Activated gamma-delta T cell treated with Interleukin-2 at 50 U/mL for 16 hours (primary cell): ENCODE measurements at regions not wholly inside any gene's neighbourhood (a gene's known extent, or its start where the extent isn't known, plus 50 kb on each side); places are given as distances from the start of the nearest gene placed in this dataset.
"Not testable (repeated sequence)": the region's sequence is repeated elsewhere in the genome, so short reads cannot be mapped to it uniquely, and the experiment has no call there.

ENCODE experiments used
- DNase-seq: peaks from one replicate; pipeline ENCODE4 v3.0.0-alpha.2; 2020

DNA sequence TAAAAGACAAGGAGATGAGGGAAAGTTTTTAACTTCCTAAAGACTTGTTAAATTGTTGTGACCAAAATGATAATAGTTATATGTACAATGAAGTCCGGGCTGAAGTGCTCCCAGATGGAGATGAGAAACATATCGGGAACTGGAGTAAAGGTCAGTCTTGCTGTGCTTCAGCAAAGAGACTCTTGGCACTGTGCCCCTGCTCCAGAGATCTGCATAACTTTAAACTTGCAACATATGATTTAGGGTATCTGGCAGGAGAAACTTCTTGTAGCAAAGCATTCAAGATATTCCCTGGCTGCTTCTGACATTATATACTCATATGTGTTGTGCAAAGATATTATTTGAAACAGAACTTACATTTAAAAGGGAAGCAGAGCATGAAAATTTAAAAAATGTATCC lies 786.6 kb upstream of the SLITRK6 start:
- DNase-seq = no peak

DNA sequence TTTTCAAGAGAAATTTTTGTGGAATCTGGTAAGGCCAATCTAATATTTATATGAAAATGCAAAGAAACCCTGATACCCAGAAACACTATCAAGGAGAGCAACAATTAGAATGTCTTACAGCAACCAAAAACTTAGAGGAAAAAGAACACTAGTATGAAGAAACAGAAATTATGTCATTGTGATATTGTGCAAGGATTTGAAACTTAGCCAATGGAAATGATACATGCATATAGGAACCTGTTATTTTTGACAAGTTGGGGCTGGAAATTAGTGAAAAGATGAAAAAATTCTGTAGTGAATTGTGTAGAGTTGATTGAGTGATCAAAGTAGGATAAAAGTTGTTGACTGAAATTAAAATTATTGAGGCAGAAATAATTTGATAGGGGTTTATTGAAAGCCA lies 792.6 kb upstream of the SLITRK6 start:
- DNase-seq = no peak

DNA sequence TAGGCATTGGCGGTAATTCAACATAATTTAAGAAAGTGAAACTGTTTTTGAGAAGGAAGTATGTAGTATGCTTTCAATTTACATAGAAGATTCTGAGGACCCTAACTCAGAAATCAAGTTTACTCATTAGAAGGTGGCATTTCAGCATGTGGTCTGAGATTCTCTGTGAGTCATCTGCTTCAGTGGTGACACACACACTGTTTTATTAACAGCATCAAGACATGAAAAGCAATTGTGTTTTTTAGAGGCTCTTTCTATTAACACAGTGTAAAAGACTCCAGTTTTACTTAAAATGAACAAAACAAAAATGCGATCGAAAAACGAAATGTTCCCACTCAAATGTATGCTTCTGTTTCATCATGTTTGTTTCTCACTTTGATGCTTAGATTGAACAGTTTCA lies 802.1 kb upstream of the SLITRK6 start:
- no peak for DNase-seq

DNA sequence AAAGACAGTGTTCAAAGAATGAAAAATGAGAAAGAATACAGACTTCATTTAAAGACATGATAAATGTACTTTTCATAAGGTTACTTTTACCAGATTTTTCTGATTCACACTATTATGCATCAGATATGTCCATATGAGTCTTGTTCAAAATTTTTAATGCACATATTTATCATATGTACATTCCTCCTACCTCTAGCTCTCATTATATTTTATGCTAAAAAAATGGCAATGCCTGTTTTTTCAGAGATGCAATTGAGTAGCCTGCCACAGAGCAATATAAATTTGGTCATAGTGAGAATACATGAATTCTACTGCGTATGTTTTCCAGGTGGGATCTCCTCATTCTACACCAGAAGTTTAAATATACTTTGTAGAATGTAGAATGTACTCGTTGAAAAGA lies 807.0 kb upstream of the SLITRK6 start:
- DNase-seq = no peak

DNA sequence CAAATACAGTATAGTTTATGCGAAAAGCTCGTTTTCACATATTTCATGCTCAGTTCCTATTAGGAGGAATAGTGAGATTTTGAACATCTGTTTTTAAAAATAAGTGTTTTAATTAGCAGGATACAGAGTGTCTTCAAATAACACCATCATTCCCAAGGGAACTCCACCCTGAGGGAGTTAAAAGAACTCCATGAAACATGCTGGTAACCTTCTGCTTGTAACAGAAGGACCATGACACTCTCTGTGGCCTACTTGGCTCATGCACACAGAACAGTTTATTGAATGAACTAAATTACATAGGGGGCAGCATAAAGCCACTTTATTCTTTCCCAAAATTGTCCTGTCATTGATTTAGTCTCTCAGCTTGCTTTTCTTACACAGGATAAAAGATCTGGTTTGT lies 809.5 kb upstream of the SLITRK6 start:
- DNase-seq = no peak

DNA sequence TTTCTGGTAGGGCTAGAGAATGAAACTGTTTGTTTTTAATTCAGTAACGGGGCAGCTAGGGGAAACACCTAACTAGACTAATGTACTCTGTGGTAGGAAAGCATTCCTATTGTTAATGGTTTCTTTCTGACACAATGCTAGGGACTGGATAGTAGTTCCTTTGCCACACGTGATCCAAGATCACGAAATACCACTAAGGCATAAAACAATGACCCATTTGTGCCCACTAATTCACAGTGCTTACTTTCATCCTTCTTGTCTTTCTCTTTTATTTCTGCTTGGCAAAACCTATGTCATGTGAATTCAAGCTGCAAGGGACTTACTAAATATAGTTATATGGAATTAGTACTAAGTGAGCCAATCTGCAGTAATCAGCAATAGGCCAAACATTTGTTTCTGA lies 834.1 kb upstream of the SLITRK6 start:
- no peak for DNase-seq

DNA sequence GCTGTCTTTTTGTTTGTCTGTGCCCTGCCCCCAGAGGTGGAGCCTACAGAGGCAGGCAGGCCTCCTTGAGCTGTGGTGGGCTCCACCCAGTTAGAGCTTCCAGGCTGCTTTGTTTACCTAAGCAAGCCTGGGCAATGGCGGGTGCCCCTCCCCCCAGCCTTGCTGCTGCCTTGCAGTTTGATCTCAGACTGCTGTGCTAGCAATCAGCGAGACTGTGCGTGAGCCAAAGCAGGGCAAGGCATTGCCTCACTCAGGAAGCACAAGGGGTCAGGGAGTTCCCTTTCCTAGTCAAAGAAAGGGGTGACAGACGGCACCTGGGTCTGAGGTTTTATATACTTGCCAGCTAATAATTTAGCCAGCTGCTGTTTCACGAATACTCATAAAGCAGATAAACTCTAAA lies 852.0 kb upstream of the SLITRK6 start:
- DNase-seq = not testable (repeated sequence)

DNA sequence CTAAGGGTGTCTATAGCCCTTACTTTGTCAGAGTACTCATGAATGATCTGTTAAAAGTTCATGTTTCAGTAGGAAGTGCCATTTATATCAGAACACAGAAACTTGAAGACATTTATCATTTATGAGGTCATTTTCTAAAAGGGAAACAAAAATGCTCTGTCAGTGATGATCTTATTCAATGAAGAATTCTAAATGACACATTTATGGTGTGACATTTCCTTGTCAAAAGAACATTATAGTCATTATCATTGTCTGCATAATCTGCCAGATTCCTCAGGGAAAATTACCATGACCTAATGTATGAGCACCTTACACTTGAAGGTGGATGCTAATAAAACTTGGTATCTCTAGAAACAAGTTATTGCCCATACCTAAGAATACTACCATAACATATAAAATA lies 853.8 kb upstream of the SLITRK6 start:
- no peak for DNase-seq

DNA sequence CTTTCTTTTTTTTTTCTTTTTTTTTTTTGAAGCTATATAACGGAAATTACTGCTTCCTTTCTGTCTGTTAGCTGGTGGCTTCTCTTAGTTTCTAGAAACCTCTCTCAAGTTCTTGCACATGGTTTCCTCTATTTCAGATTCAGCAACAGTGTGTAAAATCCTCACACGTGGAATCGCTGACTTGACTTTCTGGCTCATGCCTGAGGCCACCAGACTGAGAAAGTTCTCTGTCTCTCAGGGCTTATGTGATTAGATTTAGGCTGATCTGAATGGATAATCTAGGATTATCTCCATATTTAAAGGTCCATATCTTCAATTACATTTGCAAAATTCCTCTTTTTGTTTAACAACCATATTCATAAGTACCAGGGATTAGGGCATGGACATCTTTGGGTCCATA lies 856.3 kb upstream of the SLITRK6 start:
- DNase-seq = no peak

DNA sequence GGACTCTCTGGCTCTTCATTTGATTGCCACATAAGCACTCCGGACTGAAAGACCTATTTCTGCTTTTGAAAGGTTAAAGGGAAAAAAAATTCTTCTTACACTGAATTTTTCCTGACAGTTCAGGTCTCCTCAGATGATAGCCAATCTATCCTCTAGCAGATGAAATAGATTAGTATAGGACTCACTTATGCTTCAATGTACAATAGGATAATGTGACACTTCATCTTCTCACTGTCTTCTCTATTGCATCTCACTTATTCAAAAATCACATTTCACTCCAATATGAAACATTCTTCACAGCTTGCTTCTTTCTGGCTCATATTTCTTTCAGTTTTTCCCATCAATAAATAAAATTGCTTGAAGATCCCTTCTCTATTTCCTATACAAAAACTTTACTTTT lies 860.9 kb upstream of the SLITRK6 start:
- DNase-seq = no peak

DNA sequence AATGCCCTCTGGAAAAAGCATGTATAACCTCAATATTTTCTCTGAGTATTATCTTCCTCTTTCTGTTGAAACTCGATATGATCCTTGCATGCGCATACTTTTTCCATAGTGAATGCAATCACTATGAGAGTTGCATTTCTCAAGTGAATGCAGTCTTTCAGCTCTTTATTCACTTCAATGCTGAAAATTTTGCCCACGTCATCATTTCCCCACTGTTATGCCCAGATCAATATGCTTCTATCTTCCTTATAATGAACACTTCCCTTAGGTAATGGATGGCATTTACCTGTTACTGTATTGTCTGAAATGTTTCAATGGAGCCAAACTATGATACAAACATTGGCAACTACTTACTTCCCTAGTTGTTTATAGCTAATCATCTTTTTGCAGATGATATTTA lies 866.6 kb upstream of the SLITRK6 start:
- DNase-seq = no peak

DNA sequence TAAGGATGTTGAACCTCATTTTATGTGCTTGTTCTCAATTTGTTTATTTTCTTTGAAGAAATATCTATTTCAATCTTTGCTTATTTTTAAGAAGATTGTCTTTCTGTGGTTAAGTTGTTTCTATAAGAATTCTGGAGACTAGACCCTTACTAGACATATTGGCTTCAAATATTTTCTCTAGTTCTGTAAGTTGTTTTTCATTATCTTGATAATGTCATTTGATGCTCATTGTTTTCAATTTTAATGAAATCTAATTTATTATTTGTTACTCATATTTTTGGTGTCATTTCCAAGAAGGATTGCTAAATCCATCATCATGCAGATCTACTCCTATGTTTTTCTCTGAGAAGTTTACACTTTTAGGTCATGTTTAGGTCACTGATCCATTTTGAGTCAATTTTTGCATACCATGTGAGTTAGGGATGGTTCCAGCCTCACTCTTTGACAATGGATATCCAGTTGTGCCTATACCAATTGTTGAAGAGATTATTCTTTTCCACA lies 874.8 kb upstream of the SLITRK6 start:
- no peak for DNase-seq

DNA sequence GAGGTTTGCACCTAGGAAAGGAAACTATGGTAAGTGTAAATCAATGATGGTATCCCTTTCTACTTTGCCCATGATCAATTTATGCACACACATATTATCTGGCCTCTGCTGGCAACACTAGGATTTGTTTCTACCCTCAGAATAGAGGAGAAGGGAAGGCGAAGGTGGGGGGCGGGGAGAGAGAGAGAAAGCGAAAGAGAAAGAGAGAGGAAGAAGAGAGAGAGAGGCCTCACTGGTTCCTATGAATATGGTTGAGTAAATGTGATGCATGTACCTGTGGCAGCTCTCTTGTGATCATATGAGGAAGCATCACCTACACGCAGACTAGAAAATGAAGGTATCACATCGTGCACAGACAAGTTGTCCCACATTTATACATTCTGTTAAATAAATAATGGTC lies 882.0 kb upstream of the SLITRK6 start:
- DNase-seq = no peak

DNA sequence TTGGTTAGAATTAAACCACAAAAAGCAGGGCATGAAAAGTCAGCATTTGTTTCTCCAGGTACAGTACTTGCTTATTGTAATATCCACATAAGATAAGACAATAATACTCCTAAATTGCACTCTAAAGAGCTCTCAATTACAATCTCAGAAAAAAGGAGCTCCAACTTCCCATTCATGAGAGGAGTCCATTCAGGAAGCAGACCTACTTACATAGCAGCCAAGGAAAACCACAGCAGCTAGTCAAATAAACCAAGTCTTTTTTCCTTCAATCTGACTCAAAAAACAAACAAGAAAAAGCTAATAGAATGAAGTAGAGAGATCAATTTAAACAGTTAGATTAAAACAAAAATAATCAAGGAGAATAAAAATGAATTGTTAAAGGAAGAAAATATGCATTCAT lies 885.2 kb upstream of the SLITRK6 start:
- no peak for DNase-seq

DNA sequence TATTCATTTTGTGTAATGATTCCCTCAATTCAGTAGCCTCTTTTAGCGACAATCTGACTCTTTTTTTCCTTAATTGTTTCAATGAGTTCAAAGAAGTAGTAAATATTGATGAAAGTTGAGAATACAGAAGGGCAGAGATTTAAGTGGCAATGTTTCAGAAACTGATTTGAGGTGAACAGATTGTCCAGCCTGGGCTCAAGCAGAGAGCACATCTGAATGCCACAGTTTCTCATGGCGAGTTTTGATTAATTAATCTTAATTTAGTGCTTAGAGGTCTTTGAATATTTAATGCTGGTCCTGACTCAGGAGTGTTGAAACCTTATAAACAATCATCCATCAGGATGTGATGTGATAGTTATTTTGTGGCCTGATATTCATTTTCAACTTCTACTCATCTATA lies 890.7 kb upstream of the SLITRK6 start:
- DNase-seq = no peak

DNA sequence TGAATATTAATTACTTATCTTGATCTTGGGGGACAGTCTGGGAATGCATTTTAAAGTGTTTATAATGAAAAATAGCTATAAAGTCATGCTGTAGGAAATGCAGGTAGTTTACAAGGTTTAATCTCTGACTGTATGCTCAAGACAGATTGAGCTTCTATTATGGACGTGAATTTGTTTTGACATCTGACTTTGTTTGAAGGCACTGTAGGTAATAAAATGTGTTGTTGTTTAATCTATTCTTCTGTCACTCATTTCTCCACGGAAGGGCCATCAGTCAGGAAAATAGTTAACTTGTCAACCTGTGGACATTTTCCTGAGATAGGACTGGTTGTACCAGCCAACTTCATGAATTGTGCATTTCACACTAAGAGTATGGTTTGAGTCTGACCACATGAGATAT lies 893.1 kb upstream of the SLITRK6 start:
- no peak for DNase-seq

DNA sequence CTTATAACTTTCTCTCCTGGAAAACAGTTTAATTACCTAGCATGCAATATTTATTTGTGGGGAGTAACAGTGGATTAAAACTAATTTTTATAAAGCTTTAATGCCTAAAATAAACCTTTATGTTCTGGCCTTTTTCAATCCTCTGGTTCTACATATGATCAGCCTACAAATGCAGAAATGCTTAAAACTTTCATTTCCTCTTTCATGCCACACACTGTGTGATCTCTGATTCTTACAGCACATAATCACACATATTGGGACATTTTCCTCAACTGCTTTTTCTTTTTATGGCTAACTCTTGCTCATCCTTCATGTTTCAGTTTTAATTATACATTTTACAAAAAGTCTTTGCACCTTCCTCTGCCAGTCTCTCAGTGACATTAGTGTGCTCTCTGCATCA lies 910.8 kb upstream of the SLITRK6 start:
- DNase-seq = no peak

DNA sequence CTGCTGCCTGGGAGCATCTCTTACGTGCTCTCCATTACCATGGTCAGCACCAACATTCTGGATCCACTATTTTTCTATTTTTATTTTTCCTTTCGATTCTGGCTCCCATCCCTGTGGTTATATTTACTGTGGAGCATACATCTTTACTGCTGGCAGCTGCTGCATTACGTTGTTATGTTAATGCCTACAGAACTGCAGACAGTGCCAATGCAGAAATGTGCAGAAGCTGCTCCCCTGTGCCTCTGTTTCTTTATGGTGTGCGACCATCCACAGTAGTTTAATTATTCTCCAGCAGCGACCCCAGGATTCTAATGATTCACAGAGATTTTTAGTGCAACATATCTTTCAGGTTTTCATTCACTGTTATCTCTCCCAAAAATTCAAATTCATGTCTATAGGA lies 911.7 kb upstream of the SLITRK6 start:
- no peak for DNase-seq

DNA sequence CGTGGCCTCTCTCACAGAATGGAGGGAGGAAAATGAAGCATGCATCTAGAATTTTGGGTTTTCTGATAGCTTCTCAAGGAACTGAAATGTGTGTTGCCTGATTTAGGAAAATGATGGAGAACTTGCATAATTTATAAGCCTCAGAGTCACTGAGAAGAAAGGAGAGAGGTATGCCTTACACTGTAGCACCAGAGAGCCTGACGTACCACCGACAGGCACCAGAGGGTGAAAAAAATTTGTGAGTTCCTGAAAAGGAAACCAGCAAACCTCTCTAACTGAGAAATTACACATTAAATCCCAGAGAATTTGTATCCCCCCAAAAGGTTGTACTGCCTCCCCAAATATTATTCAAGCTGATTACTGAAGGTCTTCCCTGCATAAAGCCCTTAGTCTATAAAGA lies 915.3 kb upstream of the SLITRK6 start:
- DNase-seq = no peak

DNA sequence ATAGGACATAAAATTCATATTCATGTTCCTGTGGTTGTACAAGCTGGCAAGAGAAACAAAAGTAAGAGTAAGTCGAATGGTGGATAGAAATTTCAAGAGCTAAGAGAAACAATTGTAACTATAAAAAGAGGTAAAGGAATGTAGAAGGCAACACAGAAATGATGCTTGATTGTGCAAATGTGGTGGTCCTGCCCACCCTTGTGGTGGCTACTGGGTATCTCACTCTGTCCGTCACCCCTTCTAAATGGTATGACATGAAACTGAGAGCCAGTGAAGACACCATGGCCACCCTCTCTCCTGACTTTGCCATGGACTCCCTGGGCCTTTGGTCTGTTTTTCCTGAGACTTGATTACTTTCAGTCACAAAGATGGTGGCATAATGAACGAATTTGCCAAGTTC lies 925.9 kb upstream of the SLITRK6 start:
- DNase-seq = no peak

DNA sequence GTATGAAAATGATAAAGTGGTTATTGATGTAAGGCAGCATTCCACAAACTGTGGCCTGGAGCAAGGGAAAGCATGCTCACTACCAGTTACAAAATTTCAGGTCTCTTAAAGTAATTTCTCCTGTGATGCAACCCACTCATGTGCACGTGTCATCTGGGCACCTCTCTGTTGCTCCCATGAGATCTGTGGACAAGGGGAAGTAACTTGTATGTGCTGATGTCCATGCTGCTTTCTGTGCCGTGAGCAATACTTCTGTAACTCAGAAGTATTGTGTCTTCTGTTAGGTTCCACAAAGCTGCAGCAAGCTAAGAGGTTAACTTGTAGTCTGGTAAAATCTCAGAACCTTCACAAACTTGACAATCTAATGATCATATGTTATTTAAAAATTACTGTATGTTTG lies 930.0 kb upstream of the SLITRK6 start:
- DNase-seq = no peak

DNA sequence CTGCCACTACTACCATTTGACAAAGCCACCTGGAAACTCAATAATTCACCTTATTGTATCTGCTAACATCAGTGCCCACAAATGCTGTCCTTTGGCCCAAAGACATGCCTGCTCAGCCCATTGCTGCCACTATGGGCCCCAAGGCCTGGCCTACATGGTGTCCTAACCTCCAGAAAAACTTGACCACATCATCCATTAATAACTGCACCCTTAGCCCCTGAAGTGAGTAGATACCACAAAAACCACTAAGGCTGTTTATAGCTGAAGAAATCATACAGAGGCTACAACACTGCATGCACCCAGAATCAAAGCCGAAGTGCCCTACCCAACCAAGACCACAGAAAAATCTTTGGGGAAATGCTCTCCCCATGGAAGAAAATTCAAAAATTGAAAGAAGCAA lies 932.8 kb upstream of the SLITRK6 start:
- no peak for DNase-seq

DNA sequence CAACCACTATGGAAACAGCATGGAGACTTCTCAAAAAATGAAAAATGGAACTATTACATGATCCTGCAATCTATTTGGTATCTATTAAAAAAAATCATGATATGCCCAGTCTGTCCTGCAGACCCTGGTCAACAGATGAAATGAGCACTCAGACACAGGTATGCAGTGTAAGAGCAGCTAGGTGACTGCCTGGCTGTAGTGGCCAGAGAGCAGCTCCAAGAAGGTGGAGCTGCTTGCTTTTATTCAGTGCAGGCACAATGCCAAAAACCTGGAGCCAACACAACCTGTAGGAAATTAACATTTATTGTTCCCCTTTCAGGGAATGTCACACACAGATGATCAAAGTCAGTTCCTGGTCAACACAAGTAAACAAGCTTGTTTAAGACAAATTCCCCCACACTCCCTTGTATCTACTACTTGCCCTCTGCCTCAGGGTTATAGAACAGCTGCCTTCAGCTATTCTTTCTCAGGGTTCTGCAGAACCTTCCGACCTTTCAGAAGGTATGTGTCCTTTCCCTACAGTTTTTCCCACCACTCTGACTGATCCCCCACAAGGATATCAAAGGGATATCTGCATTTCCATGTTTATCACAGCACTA lies 933.7 kb upstream of the SLITRK5 start:
- DNase-seq = no peak

DNA sequence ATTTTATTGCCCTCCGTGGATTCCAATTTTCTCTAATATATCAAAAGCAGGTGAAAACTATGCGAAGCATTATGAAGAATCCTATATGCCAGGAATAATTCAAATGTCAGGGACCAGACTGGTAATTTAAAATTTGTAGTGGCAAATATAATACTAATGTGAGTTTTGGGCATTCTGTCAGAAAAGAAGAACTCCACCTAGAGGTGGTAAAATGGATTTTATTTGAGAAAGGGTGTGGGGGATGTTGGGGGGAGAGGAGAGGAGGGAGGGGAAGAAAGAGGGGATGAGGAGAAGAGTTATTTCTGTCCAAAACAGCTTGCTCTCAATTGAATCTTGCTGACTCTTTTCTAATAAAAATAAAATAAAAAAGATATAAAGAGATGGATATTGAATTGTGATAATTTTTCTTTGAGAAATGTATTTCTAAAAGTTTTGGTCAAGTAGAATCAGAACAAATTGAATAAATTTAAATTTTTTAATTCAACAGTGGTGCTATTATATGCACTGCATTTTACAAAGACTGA lies 929.3 kb upstream of the SLITRK5 start:
- no peak for DNase-seq

DNA sequence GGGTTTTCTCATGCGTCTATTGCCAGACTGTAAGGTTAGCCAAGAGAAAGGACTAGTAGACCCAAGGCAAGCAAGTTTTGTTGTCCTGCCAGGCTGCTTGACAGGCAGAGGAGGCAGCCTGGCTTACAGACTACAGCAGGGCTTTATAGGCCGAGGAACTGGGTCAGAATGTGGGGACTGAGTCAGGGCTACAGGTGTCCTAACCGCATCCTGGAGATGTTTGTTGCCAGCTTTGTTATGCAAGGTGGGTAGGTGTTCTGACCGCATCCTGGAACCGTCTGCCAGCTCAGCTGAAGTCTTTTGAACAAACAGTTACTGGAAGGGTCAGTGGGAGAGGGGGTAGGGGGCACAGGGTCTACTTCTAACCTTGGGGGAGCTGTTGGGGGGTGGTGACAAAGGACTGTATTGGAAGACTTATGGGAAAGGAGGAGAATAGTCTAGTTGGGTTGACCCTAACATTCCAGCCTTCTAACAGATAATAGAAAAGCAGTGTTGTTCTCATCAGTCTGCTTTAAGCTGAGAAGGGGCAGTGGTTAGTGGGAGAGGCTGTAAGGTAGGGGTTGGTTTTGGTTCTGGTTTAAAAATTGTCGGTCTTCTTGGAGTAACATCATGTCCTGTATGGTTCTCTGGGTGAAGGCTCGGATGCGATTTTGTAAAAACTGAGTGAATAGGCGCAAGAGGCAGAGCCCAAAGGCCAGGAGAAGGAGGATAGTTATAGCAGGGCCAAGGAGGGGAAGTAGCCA lies 913.8 kb upstream of the SLITRK5 start:
- DNase-seq = peak; percentile 4
